Panc1 (cell line): ENCODE measurements at regions not wholly inside any gene's neighbourhood (a gene's known extent, or its start where the extent isn't known, plus 50 kb on each side); places are given as distances from the start of the nearest gene placed in this dataset.

Experiments
- ATAC-seq: fragments of 200-7000 bp; cut with Tn5 transposase; 2 replicates; pipeline ENCODE4 v1.9.1; 2020; ENCODE audit warnings: mild to moderate bottlenecking, moderate library complexity
- BruUV-seq: library from RNA; stranded (reverse); fragments of 400-500 nt; replicated peaks from 2 replicates; lab custom pipeline; 2021; lab: Mats Ljungman, UMichigan
- CTCF ChIA-PET: fragments of 300-600 bp; sonication (Branson Sonifier 250); formaldehyde crosslinking; loops from one replicate; lab custom pipeline; 2022; ENCODE audit warnings: antibody characterized with exemption; lab: Charles Lee
- POLR2A ChIA-PET: fragments of 300-600 bp; sonication (Branson Sonifier 250); formaldehyde crosslinking; loops from one replicate; lab custom pipeline; 2022; ENCODE audit warnings: antibody characterized with exemption; lab: Charles Lee
- DNase-seq: peaks from one replicate; pipeline ENCODE4 v3.0.0-alpha.2; 2010; ENCODE audit warnings: low read depth, low spot score
- H3K27ac ChIP-seq: 2 replicates; pipeline ENCODE4 v1.5.1; 2011; ENCODE audit warnings: mild to moderate bottlenecking, low read length, inconsistent platforms
- H3K27me3 ChIP-seq: fragments of 200-500 bp; sonication (Bioruptor generic); 2 replicates; pipeline ENCODE4 v1.6.0; 2014; ENCODE audit warnings: low read length, inconsistent platforms; ENCODE audit not compliant: control insufficient read depth, insufficient read depth
- H3K36me3 ChIP-seq: fragments of 200-500 bp; sonication (Bioruptor generic); 2 replicates; pipeline ENCODE4 v1.5.1; 2014; ENCODE audit warnings: inconsistent platforms, mild to moderate bottlenecking, low read length, moderate library complexity; ENCODE audit not compliant: control insufficient read depth, insufficient read depth
- H3K4me1 ChIP-seq: 2 replicates; pipeline ENCODE4 v1.5.1; 2011; ENCODE audit warnings: inconsistent platforms, mild to moderate bottlenecking, low read length, moderate library complexity; ENCODE audit not compliant: control insufficient read depth, insufficient read depth
- H3K4me3 ChIP-seq, 2 experiments: 2 replicates each; pipeline ENCODE4 v1.5.1; 2011 to 2012; ENCODE audit warnings: low read depth in 2 of 2, low read length in 2 of 2, mild to moderate bottlenecking in 2 of 2, inconsistent platforms in 1 of 2, moderate library complexity in 1 of 2
- H3K9me3 ChIP-seq: fragments of 200-500 bp; sonication (Bioruptor generic); 2 replicates; pipeline ENCODE4 v1.5.1; 2014; ENCODE audit warnings: low read depth, mild to moderate bottlenecking, inconsistent platforms, low read length, moderate library complexity; ENCODE audit not compliant: control insufficient read depth, insufficient read depth
- POLR2AphosphoS5 ChIP-seq: IDR thresholded peaks from 2 replicates; pipeline ENCODE4 v1.6.1; 2012; ENCODE audit warnings: mild to moderate bottlenecking, low read depth, low read length, moderate library complexity
- SIN3A ChIP-seq: IDR thresholded peaks from 2 replicates; pipeline ENCODE4 v1.6.1; 2012; ENCODE audit warnings: low read depth, mild to moderate bottlenecking, low read length, moderate library complexity, borderline replicate concordance; ENCODE audit not compliant: insufficient read depth
- TCF7L2 ChIP-seq: IDR thresholded peaks from 2 replicates; pipeline ENCODE4 v1.6.1; 2011; ENCODE audit warnings: mild to moderate bottlenecking, low read depth, low read length, inconsistent platforms
- in situ Hi-C: cut with HindIII; loops from 2 replicates; pipeline ENCODE4 v1.10.0; 2016; ENCODE audit warnings: low sequenced_read_pairs, low pct_unique_long_range_greater_than_20kb
- intact Hi-C: fragments of 100-400 bp; cut with micrococcal nuclease; formaldehyde crosslinking; loops from one replicate; pipeline ENCODE4 v1.10.0; 2022; ENCODE audit not compliant: unreplicated experiment
- TF ChIP-seq, protein P1 (sequence below): fragments of 450-650 bp; IDR thresholded peaks from 2 replicates; pipeline ENCODE4 v1.5.1; 2017; ENCODE audit warnings: mild to moderate bottlenecking
- TF ChIP-seq, protein P2 (sequence below), 2 experiments: IDR thresholded peaks; 2 replicates each; pipeline ENCODE4 v1.6.1; 2011 to 2012; ENCODE audit warnings: low read depth in 2 of 2, control low read depth in 1 of 2, low read length in 1 of 2, mild to moderate bottlenecking in 1 of 2, moderate library complexity in 1 of 2; ENCODE audit not compliant: insufficient read depth in 1 of 2

DNA sequence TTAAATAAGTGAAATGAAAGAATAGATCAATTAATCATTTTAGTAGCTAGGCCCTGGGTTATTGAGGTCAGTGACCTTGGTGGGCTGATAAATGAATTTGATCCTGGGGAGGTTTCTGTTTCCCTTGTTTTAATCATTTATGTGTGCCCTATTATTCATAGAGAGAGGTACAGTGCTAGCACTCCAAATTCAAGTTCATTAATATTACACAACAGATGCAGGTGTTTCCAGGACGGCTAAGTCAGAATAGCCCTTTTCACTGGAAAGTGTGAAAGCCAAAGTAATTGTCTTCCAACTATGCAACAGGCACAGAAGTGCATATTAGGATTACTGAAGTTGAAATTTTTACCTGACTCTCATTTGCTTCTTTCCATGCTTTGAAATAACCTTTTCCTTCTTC, 61.7 kb upstream of the SGK1 start:
- H3K27me3 ChIP-seq: no peaks in the 10 kb centered on the region
- no peak overlapping the region for H3K27ac ChIP-seq
- ChIA-PET CTCF (no interaction called here), POLR2A (no interaction called here)
- no peaks in the 10 kb centered on the region for H3K4me1 ChIP-seq
- H3K4me3 ChIP-seq: no peak overlapping the region
- in situ Hi-C loops: no loop called here
- no peak for ATAC-seq
- no peaks in the 10 kb centered on the region for H3K9me3 ChIP-seq
- TF ChIP-seq TCF7L2: no peak
- no peak for TF ChIP-seq SIN3A
- TF ChIP-seq, protein P1, sequence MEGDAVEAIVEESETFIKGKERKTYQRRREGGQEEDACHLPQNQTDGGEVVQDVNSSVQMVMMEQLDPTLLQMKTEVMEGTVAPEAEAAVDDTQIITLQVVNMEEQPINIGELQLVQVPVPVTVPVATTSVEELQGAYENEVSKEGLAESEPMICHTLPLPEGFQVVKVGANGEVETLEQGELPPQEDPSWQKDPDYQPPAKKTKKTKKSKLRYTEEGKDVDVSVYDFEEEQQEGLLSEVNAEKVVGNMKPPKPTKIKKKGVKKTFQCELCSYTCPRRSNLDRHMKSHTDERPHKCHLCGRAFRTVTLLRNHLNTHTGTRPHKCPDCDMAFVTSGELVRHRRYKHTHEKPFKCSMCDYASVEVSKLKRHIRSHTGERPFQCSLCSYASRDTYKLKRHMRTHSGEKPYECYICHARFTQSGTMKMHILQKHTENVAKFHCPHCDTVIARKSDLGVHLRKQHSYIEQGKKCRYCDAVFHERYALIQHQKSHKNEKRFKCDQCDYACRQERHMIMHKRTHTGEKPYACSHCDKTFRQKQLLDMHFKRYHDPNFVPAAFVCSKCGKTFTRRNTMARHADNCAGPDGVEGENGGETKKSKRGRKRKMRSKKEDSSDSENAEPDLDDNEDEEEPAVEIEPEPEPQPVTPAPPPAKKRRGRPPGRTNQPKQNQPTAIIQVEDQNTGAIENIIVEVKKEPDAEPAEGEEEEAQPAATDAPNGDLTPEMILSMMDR: no peak
- TF ChIP-seq POLR2AphosphoS5: no peak
- TF ChIP-seq, protein P2, sequence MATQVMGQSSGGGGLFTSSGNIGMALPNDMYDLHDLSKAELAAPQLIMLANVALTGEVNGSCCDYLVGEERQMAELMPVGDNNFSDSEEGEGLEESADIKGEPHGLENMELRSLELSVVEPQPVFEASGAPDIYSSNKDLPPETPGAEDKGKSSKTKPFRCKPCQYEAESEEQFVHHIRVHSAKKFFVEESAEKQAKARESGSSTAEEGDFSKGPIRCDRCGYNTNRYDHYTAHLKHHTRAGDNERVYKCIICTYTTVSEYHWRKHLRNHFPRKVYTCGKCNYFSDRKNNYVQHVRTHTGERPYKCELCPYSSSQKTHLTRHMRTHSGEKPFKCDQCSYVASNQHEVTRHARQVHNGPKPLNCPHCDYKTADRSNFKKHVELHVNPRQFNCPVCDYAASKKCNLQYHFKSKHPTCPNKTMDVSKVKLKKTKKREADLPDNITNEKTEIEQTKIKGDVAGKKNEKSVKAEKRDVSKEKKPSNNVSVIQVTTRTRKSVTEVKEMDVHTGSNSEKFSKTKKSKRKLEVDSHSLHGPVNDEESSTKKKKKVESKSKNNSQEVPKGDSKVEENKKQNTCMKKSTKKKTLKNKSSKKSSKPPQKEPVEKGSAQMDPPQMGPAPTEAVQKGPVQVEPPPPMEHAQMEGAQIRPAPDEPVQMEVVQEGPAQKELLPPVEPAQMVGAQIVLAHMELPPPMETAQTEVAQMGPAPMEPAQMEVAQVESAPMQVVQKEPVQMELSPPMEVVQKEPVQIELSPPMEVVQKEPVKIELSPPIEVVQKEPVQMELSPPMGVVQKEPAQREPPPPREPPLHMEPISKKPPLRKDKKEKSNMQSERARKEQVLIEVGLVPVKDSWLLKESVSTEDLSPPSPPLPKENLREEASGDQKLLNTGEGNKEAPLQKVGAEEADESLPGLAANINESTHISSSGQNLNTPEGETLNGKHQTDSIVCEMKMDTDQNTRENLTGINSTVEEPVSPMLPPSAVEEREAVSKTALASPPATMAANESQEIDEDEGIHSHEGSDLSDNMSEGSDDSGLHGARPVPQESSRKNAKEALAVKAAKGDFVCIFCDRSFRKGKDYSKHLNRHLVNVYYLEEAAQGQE (IDR thresholded peaks at IDR 0.05; ENCODE audit: insufficient read depth in 1 of 2, low read depth in 2 of 2, low read length in 1 of 2): no peak
- no peak for DNase-seq
- BruUV-seq: no TSS peak
- no peaks in the 10 kb centered on the region for H3K36me3 ChIP-seq
- intact Hi-C loops: no loop called here

DNA sequence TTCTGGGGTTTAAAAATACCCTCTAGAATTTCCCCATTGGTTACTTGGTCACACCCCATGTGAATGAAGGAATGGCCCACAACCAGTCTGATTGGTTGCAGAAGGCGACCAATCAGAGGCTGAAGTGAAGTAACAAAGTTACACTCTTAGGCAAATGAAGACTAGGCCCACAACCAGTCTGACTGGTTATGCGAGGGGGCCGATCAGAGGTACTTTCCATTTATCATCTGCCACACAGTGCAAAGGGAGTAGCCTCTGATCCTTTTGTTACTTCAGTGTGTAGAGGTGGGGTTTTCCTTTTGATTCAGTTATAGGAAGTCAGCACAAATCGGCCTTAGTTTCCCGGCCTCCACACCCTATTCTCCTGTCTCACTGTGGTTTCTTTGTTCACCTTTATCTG, 61.2 kb upstream of the SGK1 start:
- TF ChIP-seq, protein P2 (IDR thresholded peaks at IDR 0.05; ENCODE audit: insufficient read depth in 1 of 2, low read depth in 2 of 2, low read length in 1 of 2): no peak
- no peak for TF ChIP-seq POLR2AphosphoS5
- TF ChIP-seq SIN3A: no peak
- TF ChIP-seq, protein P1: no peak
- TF ChIP-seq TCF7L2: no peak
- no peak for ATAC-seq
- H3K27ac ChIP-seq: no peak overlapping the region
- ChIA-PET POLR2A (no interaction called here), CTCF (no interaction called here)
- H3K36me3 ChIP-seq: no peaks in the 10 kb centered on the region
- in situ Hi-C loops: no loop called here
- intact Hi-C loops: no loop called here
- no peaks in the 10 kb centered on the region for H3K9me3 ChIP-seq
- H3K27me3 ChIP-seq: no peaks in the 10 kb centered on the region
- BruUV-seq: no TSS peak
- no peak overlapping the region for H3K4me3 ChIP-seq
- DNase-seq: no peak
- no peaks in the 10 kb centered on the region for H3K4me1 ChIP-seq
